ENCODE measurements at regions not wholly inside any gene's neighbourhood (a gene's known extent, or its start where the extent isn't known, plus 50 kb on each side); places are given as distances from the start of the nearest gene placed in this dataset.

DNA sequence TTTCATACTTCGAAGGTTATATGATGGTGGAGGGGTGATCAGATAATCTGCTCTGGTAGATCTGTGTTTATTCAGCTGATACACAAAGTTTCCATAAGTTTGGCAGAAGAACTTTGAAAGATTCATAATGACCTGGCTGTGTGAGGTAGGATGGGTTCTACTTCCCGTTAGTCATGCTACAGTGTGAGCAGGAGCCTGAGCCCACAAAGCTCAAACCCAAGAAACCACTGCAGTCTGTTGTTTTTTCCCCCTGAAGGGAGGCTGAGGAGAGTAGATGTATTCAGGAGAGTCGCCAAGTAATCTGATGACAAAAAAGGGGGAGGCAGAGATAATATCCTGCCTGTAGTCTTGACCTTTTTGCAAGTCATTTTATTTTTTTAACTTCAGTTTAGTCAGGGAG lies 52.8 kb upstream of the PPP3CA start:
- no peaks in the 10 kb centered on the region for H4K20me1 ChIP-seq (ENCODE audit: insufficient read depth, low read length)
- DNase-seq: peak; percentile 38
- TF ChIP-seq EZH2 (IDR thresholded peaks at IDR 0.05; ENCODE audit: borderline replicate concordance, low read depth, low read length, severe bottlenecking): no peak
- no peak for TF ChIP-seq CTCF (IDR thresholded peaks at IDR 0.05; ENCODE audit: borderline replicate concordance, extremely low read depth, low read length, poor library complexity, severe bottlenecking)

GRCh38 chr4:101398807-101399206 lies 51.5 kb upstream of the PPP3CA start:
- Histone ChIP-seq H3K27me3 (ENCODE audit: insufficient read depth, low read length, poor library complexity) (no peaks in the 10 kb centered on the region), H3K9me3 (ENCODE audit: insufficient read depth, low read length, severe bottlenecking) (peaks cover under 1% of the 10 kb centered on the region), H3K4me3 (ENCODE audit: low read depth in 1 of 2, low read length in 2 of 2) (no peak overlapping the region), H3K27ac (ENCODE audit: low read length) (no peak overlapping the region), H3K36me3 (ENCODE audit: insufficient read depth, low read length) (no peaks in the 10 kb centered on the region), H4K20me1 (ENCODE audit: insufficient read depth, low read length) (no peaks in the 10 kb centered on the region), H3K79me2 (ENCODE audit: insufficient read depth, low read length) (no peaks in the 10 kb centered on the region), H3K4me2 (ENCODE audit: insufficient read depth, low read length) (no peak overlapping the region), H2AFZ (ENCODE audit: low read depth, low read length) (no peak overlapping the region), H3K9ac (ENCODE audit: low read depth, low read length) (no peak overlapping the region), H3K4me1 (ENCODE audit: insufficient read depth, low read length) (peaks cover 5% of the 10 kb centered on the region)
- TF ChIP-seq CTCF (IDR thresholded peaks at IDR 0.05; ENCODE audit: borderline replicate concordance, extremely low read depth, low read length, poor library complexity, severe bottlenecking) (no peak), EZH2 (IDR thresholded peaks at IDR 0.05; ENCODE audit: borderline replicate concordance, low read depth, low read length, severe bottlenecking) (no peak)
- no peak for DNase-seq
- no peak for ATAC-seq (ENCODE audit: insufficient read depth, low read depth)

More for the DNA sequence above, 52.8 kb upstream of the PPP3CA start:
- Histone ChIP-seq H3K9me3 (ENCODE audit: insufficient read depth, low read length, severe bottlenecking) (peaks cover 3% of the 10 kb centered on the region), H3K36me3 (ENCODE audit: insufficient read depth, low read length) (no peaks in the 10 kb centered on the region), H3K4me3 (ENCODE audit: low read depth in 1 of 2, low read length in 2 of 2) (no peak overlapping the region), H3K9ac (ENCODE audit: low read depth, low read length) (no peak overlapping the region), H3K4me2 (ENCODE audit: insufficient read depth, low read length) (no peak overlapping the region), H3K27ac (ENCODE audit: low read length) (no peak overlapping the region), H3K4me1 (ENCODE audit: insufficient read depth, low read length) (peaks cover 5% of the 10 kb centered on the region), H2AFZ (ENCODE audit: low read depth, low read length) (no peak overlapping the region), H3K79me2 (ENCODE audit: insufficient read depth, low read length) (no peaks in the 10 kb centered on the region), H3K27me3 (ENCODE audit: insufficient read depth, low read length, poor library complexity) (no peaks in the 10 kb centered on the region)
- peak; percentile 93 for ATAC-seq (ENCODE audit: insufficient read depth, low read depth)
